DMS79 treated with DMSO at 0.1 percent for 48 hours (cell line): ENCODE measurements at regions not wholly inside any gene's neighbourhood (a gene's known extent, or its start where the extent isn't known, plus 50 kb on each side); places are given as distances from the start of the nearest gene placed in this dataset.
"Not testable (repeated sequence)": the region's sequence is repeated elsewhere in the genome, so short reads cannot be mapped to it uniquely, and the experiment has no call there.

Experiments
- DNase-seq: peaks from one replicate; lab custom pipeline; 2025; lab: John Stamatoyannopoulos, UW

GRCh38 chr4:160350944-160351343 lies 1248.1 kb downstream of the RAPGEF2 start:
- DNase-seq, result no peak

DNA sequence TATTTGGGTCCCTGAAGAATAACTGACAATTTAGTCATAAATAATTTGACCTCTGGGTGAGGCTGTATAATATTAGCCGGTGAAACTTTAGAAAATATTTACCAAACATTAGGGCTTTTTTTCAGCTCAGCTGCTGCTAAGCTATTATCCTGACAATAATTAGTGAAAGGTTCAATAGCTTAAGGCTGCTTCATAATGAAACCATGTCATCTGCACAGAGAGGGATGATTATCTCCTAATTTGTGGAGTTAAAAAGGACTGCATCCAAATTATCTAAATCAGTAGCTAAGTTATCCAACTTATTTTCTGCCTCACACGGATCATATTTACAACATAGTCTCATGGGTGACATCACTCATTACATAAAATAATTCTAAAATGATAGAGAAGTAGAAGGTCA lies 1249.8 kb downstream of the RAPGEF2 start:
- no peak for DNase-seq

DNA sequence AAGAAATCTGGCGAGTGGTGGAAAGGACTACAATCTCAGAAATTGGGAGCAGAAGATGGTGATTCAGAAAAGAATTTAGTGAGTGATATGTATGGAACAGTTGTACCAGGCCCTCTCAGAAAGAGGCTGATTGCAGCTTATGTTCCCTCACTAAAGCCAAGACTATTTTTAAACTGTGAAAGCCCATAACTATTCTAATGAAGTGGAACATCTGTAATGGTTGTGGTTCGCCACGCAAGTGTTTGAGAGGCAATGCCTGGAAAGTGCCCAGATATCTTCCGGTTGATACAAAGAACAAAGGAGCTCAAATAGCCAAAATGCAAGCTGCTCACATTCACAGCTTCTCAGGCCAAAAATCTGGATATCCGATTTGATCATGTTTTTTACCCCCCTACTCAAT lies 1250.7 kb downstream of the RAPGEF2 start:
- DNase-seq, result no peak

- no peak for DNase-seq
These were observed 1259.6 kb downstream of the RAPGEF2 start for GRCh38 chr4:160362478-160362877.

GRCh38 chr4:160364217-160364616 lies 1261.3 kb downstream of the RAPGEF2 start:
- DNase-seq, result no peak

DNA sequence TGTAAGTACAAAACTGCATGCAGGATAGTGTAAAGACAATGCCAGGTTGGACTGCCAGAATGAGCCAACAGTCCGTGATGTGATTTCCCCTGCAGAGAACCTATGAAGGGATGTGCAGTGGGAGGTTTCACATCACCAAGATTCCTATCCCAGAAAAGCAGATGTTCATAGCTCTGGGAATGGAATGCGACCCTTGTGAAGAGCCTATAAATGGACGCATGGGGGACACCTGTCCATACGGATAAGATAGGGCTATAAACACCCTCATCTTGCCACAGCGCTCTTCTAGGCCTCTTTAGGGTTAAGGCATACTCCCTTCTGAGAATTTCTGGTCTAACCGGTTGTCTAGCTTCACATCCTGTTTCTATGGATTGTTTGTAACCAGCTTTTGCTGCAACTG lies 1261.8 kb downstream of the RAPGEF2 start:
- not testable (repeated sequence) for DNase-seq

- not testable (repeated sequence) for DNase-seq
These were observed 1262.5 kb downstream of the RAPGEF2 start for GRCh38 chr4:160365383-160365782.

GRCh38 chr4:160370046-160370445 lies 1267.2 kb downstream of the RAPGEF2 start:
- DNase-seq, result no peak

DNA sequence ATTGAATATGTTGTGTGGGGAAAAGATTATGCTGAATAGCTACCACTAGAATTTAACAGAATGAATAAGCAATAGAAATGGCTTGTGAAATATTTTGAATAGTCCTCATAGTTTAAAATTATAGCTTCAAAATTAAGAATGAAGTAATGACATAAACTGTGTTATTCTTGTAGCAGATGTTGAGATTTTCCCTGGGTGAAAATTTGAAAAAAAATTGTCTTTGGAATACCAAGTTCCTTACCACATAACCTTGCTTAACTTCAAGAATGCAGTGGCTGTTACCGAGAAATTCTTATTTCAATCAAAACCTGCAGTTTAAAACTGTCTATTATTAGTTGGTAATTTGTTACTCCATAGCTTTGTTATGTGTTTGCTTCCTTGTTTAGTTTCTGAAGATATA lies 1268.6 kb downstream of the RAPGEF2 start:
- no peak for DNase-seq

DNA sequence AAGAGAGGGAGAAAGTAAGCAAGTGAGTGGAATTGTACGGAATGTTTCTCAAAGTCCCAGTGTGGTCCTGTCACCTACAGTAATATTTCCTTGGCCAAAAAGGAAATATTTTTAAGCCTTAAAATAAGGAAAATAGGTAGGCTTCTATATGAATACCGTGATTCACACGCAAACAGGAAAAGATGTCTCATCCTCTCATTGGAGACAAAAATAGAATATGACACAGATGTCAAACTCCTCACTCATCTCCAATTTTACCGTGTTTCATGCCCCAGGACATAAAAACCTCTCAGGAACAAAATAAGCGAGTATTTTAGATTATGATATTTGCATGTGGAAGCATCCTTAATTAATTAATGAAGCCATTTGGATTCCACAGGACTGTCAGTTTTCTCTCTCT lies 1269.5 kb downstream of the RAPGEF2 start:
- no peak for DNase-seq

DNA sequence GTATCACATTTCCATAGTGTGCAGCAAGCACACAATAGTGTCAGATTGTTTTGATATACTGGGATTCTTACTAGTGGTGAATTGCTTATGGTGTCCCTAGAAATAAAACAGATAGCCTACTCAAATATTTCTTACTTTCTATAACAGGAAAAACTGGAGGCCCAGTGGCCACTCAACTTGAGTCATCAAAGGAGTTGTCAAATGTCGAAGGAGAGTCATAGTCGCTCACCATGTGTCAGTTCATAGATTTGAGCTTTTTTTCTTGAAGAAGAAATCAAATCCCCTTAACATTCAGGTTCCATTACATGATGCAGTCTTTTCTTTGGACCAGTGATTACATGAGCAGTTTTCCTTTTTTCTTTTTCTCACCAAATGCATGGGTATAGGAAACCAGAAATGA lies 1271.0 kb downstream of the RAPGEF2 start:
- no peak for DNase-seq

GRCh38 chr4:160375772-160376452 lies 1273.0 kb downstream of the RAPGEF2 start:
- DNase-seq, result no peak

- no peak for DNase-seq
These were observed 1284.0 kb downstream of the RAPGEF2 start for GRCh38 chr4:160386846-160387245.

DNA sequence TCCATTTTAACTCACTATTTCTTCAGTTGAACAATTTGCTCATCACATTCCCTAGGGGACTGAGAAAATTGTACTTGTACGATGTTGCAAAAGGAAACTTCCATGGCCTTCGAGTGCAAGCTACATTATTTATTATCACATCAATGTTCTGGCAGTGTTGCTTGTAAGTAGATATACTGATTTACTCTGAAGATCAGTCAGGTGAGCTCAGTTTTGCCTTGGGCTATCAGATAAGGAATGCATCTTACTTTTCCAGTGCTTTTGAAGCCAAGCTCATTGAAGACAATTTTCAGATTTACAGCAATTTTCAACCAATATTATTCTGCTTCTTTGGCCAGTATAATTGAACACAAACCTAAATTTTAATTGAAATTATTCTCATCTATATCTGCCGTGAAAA lies 1296.9 kb downstream of the RAPGEF2 start:
- no peak for DNase-seq

- DNase-seq, result no peak
These were observed 1300.2 kb downstream of the RAPGEF2 start for GRCh38 chr4:160403081-160403480.

- no peak for DNase-seq
These were observed 1303.5 kb downstream of the RAPGEF2 start for GRCh38 chr4:160406263-160406825.

- DNase-seq, result no peak
These were observed 1311.6 kb downstream of the RAPGEF2 start for GRCh38 chr4:160414496-160414895.

DNA sequence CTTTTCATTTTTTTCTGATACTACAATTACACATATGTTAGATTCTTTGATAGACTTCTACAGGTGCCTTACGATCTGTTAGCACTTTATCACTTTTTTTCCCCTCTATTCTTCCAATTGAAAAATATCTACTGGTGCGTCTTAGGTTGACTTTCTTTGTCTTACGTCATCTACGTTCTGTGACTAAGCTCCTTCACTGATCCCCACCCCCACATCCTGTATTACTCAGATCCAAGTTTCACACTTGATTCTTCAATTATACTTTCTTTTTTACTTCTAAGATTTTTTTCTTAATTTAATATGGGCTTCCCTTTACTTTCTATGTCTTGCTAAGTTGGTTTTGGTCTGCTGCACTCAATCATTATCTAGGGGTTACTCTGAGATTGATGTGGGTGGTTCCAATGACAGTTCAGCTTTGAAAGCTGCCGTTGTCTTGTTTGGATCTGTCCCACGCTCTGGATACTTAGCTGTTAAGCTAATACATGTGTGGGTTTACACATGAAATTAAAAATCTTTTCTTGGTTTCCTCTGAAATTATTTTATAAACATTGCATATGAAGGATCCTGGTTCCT lies 1321.1 kb downstream of the RAPGEF2 start:
- DNase-seq, result no peak

DNA sequence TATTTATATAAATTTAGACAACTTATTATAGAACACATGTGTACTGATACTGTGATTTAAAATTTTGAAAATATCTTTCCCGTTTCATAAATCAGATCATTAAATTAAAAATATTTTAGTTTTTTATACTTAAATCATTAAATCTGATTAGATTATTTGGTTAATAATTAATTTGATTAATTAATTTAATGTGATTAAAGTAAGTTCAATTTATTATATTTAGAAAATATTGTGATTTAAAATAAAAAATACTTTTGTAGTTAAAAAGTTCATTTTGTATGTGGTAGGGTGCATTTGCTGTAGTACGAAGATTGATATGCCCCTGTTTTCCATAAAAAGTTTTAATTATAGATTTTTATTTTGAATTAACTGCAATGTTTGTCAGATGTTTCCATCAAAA lies 1323.4 kb downstream of the RAPGEF2 start:
- no peak for DNase-seq

GRCh38 chr4:160450876-160451275 lies 1348.0 kb downstream of the RAPGEF2 start:
- DNase-seq, result no peak

- not testable (repeated sequence) for DNase-seq
These were observed 1379.1 kb downstream of the RAPGEF2 start for GRCh38 chr4:160481696-160482690.

- no peak for DNase-seq
These were observed 1382.3 kb downstream of the RAPGEF2 start for GRCh38 chr4:160485071-160485687.
